ENCODE measurements at regions not wholly inside any gene's neighbourhood (a gene's known extent, or its start where the extent isn't known, plus 50 kb on each side); places are given as distances from the start of the nearest gene placed in this dataset.

- no peak for DNase-seq (ENCODE audit: low spot score)
- Histone ChIP-seq H3K27ac (ENCODE audit: low read depth in 1 of 2, low read length in 2 of 2) (no peak overlapping the region), H3K27me3 (ENCODE audit: control insufficient read depth in 4 of 4, insufficient read depth in 4 of 4, low read length in 3 of 4) (no peaks in the 10 kb centered on the region), H3K4me3 (ENCODE audit: low read depth in 1 of 3, low read length in 3 of 3) (no peak overlapping the region), H3K9me3 (ENCODE audit: control insufficient read depth in 4 of 4, low read length in 3 of 4) (no peaks in the 10 kb centered on the region), H3K36me3 (ENCODE audit: control insufficient read depth in 4 of 4, insufficient read depth in 3 of 4, low read depth in 1 of 4, low read length in 3 of 4) (no peaks in the 10 kb centered on the region), H3K4me1 (ENCODE audit: control insufficient read depth in 4 of 4, insufficient read depth in 4 of 4, low read length in 3 of 4) (peaks cover 0 to 6% (median 2%) of the 10 kb centered on the region in 4 donors), H3K9ac (ENCODE audit: low read depth in 1 of 2, low read length in 2 of 2) (no peak overlapping the region)
- no peak for TF ChIP-seq ZBTB33 (IDR thresholded peaks at IDR 0.05)
- TF ChIP-seq MAX (IDR thresholded peaks at IDR 0.05) = no peak
- TF ChIP-seq RXRA (IDR thresholded peaks at IDR 0.05) = peak; percentile 47 to 55
- TF ChIP-seq HNF4A (conservative IDR thresholded peaks at IDR 0.05) = no peak
- peak in 1 of 2 donors; percentile 35 for TF ChIP-seq JUND (IDR thresholded peaks at IDR 0.05)
- TF ChIP-seq ATF3 (IDR thresholded peaks at IDR 0.05) = peak; percentile 17
- TF ChIP-seq RAD21 (IDR thresholded peaks at IDR 0.05) = peak in 1 of 2 donors; percentile 53
- TF ChIP-seq NR2F2 (IDR thresholded peaks at IDR 0.05) = peak; percentile 79
- no peak for TF ChIP-seq YY1 (IDR thresholded peaks at IDR 0.05)
- WGBS = 84% methylated on average over 9 of the region's 9 CpGs
These were observed 655.1 kb downstream of the INHBA start for GRCh38 chr7:41047789-41048191.

- Histone ChIP-seq H3K27me3 (ENCODE audit: control insufficient read depth in 4 of 4, insufficient read depth in 4 of 4, low read length in 3 of 4) (no peaks in the 10 kb centered on the region), H3K9ac (ENCODE audit: low read depth in 1 of 2, low read length in 2 of 2) (no peak overlapping the region), H3K27ac (ENCODE audit: low read depth in 1 of 2, low read length in 2 of 2) (no peak overlapping the region), H3K4me3 (ENCODE audit: low read depth in 1 of 3, low read length in 3 of 3) (no peak overlapping the region), H3K4me1 (ENCODE audit: control insufficient read depth in 4 of 4, insufficient read depth in 4 of 4, low read length in 3 of 4) (peaks cover 0 to 6% (median 2%) of the 10 kb centered on the region in 4 donors), H3K36me3 (ENCODE audit: control insufficient read depth in 4 of 4, insufficient read depth in 3 of 4, low read depth in 1 of 4, low read length in 3 of 4) (no peaks in the 10 kb centered on the region), H3K9me3 (ENCODE audit: control insufficient read depth in 4 of 4, low read length in 3 of 4) (no peaks in the 10 kb centered on the region)
- WGBS = 74% methylated on average over 5 of the region's 5 CpGs
- DNase-seq (ENCODE audit: low spot score) = no peak
- no peak for TF ChIP-seq HNF4G (IDR thresholded peaks at IDR 0.05)
- TF ChIP-seq MAX (IDR thresholded peaks at IDR 0.05) = no peak
- TF ChIP-seq REST (IDR thresholded peaks at IDR 0.05) = no peak
- TF ChIP-seq ZBTB33 (IDR thresholded peaks at IDR 0.05) = no peak
- TF ChIP-seq RXRA (IDR thresholded peaks at IDR 0.05) = no peak
- no peak for TF ChIP-seq ATF3 (IDR thresholded peaks at IDR 0.05)
- no peak for TF ChIP-seq RAD21 (IDR thresholded peaks at IDR 0.05)
- no peak for TF ChIP-seq FOXA1 (IDR thresholded peaks at IDR 0.05)
- TF ChIP-seq CTCF (IDR thresholded peaks at IDR 0.05; ENCODE audit: low read depth, low read length, missing input control) = no peak
- no peak for TF ChIP-seq GABPA (IDR thresholded peaks at IDR 0.05 in 1 of 2, conservative IDR thresholded peaks at IDR 0.05 in 1 of 2)
- no peak for TF ChIP-seq SP1 (IDR thresholded peaks at IDR 0.05)
- no peak for TF ChIP-seq EGR1 (IDR thresholded peaks at IDR 0.05; ENCODE audit: low read depth in 2 of 2)
- no peak for TF ChIP-seq FOXA2 (IDR thresholded peaks at IDR 0.05)
- no peak for TF ChIP-seq YY1 (IDR thresholded peaks at IDR 0.05)
- no peak for TF ChIP-seq TAF1 (conservative IDR thresholded peaks at IDR 0.05)
- TF ChIP-seq HNF4A (conservative IDR thresholded peaks at IDR 0.05) = no peak
- TF ChIP-seq JUND (IDR thresholded peaks at IDR 0.05) = no peak
- TF ChIP-seq NR2F2 (IDR thresholded peaks at IDR 0.05) = no peak
These were observed 655.7 kb downstream of the INHBA start for GRCh38 chr7:41047211-41047610.

All from liver (tissue), 8 donors.